HG02943 (cell line): ENCODE measurements at regions not wholly inside any gene's neighbourhood (a gene's known extent, or its start where the extent isn't known, plus 50 kb on each side); places are given as distances from the start of the nearest gene placed in this dataset.
"Not testable (repeated sequence)": the region's sequence is repeated elsewhere in the genome, so short reads cannot be mapped to it uniquely, and the experiment has no call there.

Source experiments
- ATAC-seq: cut with Tn5 transposase; IDR thresholded peaks from one replicate; pipeline ENCODE4 v1.9.1; 2021; ENCODE audit warnings: mild to moderate bottlenecking, low read depth, moderate library complexity; ENCODE audit not compliant: unreplicated experiment

DNA sequence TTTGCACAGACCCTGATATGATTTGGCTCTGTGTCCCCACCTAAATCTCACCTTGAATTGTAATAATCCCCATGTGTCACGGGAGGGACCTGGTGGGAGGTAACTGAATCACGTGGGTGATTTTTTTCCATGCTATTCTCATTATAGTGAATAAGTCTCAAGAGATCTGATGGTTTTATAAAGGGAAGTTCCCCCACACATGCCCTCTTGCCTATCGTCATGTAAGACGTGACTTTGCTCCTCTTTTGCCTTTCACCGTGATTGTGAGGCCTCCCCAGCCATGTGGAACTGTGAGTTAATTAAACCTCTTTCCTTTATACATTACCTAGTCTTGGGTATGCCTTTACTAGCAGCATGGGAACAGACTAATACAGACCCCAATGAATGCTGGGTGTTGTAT lies 347.4 kb downstream of the TUSC7 start:
- not testable (repeated sequence) for ATAC-seq

DNA sequence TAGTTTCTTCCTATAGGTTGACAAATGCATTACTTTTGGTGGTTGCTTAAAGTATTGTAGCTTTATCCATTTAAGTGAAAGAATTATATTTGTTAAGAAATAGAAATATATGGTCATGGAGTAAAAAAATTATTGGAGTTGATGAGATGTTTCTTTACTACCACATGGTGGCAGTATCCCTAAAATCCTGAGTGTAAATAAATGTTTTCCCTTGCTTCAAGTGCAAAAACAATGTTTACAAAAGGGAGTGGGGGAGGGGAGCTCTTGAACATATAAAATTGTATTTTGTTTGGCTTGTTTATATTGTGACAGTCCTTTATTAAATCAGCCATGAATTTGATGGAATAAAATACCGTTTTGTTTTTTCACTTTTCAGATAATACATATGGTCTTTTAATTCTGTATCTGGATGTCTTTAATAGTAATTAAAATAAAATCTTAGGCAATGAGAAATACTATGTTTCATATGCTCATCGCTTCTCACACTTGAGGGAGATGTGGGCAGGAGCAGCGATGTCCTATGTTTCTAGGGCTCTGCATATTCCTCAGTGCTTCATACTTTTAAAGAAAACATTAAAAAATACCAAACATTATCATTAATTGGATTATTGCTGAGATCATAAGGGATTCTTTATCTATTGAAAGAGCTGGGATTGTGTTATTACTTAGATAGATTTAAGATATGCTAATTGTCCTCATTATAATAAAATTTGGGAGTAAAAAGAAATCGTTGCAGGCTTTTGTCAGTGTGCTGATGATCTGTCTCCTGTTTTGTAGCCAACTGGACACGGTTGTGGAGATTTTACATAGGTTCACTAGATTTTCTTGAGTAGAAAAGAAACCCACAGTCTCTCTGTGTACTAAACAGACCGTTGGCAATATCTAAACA lies 349.7 kb downstream of the TUSC7 start:
- no peak for ATAC-seq

DNA sequence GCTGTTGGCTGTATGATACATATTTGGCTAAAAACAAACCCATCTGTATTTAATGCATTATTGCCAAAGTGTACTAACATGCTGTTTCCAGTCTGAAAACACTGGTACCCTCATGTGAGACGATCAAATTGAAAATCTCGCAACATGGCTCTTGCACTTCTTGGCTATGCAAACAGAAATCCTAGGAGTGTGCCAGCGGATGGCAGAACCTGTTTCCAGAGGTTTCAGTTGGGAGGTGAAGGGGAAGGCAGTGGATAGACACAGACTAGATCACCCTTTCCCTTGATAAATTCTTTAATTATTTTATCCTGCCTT lies 350.3 kb downstream of the TUSC7 start:
- ATAC-seq = no peak

DNA sequence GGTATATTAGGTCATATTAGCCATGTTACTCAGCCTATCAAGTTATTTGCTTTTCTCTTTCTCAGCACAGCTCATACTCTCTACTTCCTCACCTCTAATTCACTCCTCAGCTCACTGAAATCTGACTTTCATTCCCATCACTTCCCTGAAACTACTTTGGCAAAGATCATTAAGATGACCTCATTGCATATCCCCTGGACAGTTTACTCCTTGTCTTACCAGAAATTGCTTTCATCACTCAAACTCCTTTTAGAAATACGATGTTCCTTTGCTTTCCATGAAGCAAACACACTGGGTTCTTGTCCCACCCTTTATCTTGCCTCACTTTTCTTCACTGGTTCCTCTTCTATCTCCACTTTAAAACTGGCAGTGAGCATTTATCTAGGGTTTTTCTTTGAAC lies 354.4 kb downstream of the TUSC7 start:
- no peak for ATAC-seq

DNA sequence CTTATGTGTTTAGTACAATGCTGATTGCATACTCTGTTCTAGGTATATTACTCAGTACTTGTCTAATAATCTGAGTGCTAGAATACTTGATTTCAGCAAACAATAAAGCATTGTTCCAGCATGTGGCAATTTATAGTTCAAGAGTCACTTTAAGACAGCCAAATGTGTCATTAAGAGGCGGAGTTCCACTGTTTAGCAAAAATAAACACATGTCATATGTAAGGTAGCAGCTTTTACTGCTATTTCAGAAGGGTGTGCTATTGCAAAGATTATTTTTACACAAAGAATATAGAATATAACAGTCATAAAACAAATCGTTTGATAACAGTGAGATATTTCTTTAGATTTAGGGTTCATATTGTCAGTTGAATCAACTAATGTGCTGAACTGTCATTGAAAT lies 358.7 kb downstream of the TUSC7 start:
- ATAC-seq = no peak

DNA sequence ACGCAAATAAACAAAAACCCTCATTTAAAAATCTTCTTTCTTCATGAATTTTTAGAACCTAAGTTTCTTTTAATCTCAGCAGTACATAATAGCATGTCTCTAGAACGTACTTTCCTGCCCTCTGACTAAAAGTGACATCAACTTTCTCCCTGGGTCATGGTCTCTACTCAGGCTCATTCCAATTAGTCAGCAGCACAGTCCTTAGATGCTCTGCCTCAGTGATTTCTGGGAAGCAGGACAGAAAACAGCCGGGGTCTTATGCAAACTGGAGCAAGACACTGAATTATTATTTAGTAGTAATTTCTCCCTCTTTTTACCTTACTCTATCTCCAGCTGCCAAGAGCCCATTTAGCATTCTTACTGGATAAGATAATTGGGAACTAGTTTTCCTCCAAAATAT lies 365.2 kb downstream of the TUSC7 start:
- no peak for ATAC-seq

DNA sequence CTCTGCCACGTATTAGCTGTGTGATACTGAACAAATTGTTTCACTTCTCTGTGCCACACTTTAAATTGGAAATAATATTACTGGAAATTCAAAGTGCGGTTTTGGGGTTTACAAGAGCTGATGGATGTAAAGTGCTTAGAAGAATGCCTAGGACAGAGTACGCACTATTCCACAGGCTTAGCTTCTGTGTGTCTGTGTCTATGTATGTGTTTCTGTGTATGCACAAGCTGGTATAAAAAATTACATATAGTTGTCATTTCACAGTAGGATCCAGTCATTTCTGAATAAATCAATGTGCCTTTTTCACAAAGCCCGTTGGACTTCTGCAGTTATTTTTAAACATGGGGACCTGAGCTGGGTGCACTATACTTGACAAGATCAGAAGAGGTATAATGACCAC lies 370.4 kb downstream of the TUSC7 start:
- no peak for ATAC-seq

DNA sequence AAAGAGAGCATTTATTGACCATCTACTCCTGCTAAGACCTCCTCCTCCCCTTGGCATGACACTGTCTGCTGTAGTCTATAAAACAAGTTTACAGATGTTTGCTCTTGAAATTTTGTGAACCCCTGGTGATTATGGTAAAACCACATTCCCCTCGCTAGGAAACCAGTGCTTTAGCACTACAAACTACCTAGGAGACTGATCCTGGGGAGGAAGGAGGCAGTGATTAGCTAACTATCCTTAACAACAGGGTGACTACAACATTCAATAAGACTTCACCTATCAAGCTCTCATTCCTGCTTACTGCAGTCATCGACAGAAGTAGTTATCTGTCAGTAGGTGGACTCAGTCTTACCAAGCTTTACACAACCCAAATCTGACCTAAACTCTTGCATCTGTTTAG lies 371.3 kb downstream of the TUSC7 start:
- no peak for ATAC-seq

DNA sequence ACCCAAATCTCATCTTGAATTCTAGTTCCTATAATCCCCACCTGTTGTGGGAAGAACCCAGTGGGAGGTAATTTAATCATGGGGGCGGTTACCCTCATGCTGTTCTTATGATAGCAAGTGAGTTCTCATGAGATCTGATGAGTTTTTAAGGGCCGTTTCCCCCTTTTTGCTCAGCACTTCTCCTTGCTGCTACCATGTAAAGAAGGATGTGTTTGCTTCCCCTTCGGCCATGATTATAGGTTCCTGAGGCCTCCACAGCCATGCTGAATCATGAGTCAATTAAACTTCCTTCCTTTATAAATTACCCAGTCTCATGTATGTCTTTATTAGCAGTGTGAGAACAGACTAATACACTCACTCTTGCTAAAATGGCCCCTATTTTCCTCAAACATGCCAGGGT lies 374.7 kb downstream of the TUSC7 start:
- no peak for ATAC-seq

DNA sequence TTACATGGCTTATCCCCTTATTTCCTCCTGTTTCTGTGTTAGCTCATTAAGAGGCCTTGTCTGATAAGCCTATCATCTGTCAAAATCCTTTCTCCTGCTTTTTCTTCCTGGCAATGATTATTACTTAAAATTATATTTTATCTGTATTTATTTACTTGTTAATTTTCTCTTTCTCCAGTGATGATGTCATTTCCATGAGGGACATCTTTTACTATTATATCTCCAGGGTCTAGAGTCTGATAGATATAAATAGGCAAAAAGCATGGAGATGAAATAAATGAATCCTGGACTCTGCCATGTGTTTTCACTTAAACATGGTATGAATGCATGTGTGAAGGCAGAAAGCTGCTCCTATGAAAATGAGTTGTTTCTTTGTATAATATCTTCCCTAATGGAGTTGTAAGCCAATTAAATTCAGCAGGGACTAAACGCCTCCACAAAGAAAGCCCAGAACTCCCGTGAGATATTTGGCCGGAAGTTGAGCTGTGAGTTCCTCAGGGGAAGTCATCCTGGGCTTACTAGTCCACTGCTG lies 375.2 kb downstream of the TUSC7 start:
- no peak for ATAC-seq

DNA sequence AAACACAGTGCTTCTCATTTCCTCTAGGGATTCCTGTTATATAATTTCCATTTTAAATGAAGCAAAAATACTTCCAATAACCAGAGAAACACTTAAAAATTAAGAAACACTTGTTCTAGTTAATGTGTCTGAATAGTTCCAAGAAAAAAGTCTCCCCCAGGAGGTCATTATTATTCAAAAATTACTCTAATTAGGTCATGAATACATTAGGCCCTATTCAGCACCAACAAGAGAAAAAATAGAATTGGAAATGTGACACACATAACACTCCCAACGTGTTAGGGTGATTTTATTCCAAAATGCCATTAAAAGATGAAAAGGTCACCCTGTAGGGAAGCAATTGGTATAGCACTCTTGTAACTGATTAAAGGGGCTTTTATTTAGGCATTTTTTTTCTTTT lies 382.1 kb downstream of the TUSC7 start:
- ATAC-seq = no peak

DNA sequence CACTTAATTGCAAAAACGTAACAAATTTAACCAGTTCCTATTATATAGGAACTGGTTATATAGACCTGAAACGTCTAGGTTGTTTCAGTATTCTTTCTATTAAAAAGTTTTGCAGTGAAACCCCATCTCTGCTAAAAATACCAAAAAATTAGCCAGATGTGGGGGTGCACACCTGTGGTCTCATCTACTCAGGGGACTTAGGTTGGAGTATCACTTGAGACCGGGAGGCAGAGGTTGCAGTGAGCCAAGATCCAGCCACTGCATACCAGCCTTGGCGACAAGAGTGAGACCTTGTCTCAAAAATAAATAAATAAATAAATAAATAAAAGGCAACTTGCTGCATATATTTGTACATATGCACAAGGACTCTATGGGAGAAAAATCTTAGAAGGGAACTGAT lies 387.0 kb downstream of the TUSC7 start:
- no peak for ATAC-seq

DNA sequence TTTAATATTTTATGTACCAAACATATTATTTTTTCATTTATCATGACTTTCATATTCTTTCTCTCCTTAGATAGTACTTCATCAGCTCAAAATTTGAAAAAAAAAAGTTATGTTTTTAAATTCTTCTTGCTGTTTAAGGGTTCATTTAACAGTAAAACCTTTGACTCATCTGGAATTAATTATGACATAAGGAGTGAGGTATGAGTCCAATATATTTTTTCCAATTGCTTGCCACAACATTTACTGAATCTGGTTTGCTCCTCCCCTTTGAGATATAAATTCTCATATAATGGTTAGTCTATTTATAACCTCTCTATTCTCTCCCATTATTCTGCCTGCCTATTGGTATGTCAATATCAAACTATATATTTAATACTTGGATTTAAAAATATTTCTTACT lies 387.8 kb downstream of the TUSC7 start:
- no peak for ATAC-seq

DNA sequence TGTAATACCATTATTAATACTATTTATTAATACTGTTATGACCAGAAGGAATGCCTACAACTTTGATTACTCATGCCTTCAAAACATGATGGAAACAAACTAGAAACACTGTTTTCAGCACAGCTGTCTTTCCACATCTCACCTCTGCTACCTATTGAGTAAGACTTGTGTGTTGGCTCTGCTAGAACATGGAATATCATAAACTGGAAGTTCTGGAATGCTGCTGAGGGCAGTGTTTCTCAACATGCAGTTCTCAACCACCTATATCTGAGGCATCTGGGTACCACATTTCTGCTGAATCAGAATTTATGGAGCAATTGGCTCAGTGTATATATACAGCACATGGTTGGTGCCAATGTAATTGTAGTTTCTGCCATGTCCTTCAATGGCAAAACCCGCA lies 392.1 kb downstream of the TUSC7 start:
- ATAC-seq = no peak

DNA sequence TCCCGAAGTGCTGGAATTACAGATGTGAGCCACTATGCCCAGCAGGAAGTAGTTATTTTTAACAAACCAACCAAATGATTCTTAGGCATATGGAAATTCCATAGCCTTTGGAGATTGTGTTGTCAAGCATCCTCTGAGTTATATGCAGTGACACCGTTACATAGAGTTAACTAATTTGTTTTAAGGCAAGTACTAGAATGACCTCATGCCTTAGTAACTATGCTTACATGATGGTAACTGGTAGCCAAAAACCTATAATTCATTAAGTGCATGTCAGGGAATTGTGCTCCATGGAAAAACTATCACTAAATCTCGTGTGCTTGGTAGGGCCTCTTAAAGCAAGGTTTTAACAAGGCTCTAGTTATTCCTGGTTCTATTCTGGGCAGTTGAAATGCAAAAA lies 392.8 kb downstream of the TUSC7 start:
- ATAC-seq = no peak

DNA sequence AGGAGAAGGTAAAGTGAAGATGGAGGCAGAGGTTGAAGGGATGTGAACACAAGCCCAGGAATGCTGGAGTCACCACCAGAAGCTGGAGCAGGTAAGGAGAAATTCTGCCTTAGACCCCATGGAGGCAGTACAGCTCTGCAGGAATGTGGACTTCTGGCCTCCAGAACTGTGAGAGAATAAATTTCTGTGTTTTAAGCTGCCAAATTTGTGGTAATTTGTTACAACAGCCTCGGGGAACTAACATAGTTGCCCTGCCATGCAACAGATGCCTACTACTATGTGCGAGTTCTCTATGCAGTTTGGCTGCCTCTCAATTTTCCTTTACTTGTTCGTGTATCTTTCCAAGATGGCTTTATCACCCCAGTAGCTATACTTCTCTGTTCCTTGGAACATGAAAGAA lies 394.1 kb downstream of the TUSC7 start:
- no peak for ATAC-seq

DNA sequence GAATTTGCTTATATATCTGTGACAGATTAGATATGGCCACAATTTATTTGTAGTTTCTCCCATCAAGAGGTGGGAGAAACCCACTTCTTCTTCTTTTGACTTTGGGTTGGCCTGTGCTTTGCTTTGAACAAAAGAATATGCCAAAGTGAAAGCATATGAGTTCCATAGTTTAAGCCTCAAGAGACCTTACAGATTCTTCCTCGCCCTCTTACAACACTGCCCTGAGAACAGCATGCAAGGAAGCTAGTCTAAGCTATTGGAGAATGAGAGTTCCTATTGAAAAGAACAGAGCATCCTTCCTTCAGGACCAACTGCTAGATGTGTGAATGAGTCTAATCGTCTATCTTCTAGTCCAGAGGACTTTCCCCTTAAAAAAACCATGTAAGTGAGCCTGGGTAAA lies 394.8 kb downstream of the TUSC7 start:
- ATAC-seq = no peak

DNA sequence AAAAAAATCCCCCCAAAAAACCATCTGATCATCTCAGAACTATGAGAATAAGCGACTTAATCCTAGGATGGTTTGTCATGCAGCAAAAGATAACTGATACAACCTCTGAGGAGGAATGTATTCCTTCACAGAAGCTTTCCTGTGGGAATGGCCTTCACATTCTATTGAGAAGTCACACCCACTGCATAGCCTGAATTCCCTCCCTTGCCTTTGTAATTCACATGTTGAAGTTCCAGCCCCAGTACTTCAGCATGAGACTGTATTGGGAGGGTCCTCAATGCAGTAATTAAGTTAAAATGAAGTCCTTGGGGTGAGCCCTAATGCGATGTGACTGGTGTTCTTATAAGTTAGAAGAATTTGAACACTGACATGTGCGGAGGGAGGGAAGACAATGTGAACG lies 395.2 kb downstream of the TUSC7 start:
- no peak for ATAC-seq

DNA sequence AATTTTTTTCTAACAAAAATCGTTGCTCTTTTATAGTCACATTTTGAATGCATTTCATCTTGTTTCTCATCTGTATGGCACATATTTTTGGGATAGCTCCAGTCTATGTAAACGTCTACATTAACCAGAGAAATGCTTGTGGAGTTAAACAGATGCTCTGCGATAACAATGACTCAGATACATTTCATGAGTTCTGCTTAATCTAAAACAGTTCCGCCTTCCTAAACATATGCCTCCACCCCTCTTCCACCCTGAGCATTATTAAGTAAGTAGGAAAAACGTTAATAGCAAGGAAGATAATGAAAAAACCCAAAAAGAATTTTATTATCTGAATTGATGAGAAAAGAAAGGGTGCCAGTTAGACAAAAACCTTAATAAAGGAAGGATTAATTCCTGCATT lies 396.1 kb downstream of the TUSC7 start:
- ATAC-seq = no peak

DNA sequence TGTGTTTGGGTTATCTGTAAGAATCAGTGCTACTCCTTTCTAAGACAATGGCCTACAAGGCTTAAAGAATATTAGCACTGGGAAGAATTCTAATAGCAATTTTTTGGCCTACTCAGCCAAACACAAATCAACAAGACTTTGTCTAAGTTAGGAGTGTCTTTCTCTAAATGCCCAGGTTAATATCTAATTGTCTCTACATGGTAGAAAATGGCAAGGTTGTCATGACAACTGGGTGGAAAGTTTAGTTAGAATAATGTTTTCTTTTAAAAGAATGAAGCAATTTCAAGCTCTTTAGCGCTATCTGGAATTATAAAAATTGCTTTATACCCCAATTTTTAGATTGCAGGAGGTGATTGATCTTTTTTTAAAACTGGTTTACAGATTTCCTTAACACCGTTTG lies 396.8 kb downstream of the TUSC7 start:
- no peak for ATAC-seq

DNA sequence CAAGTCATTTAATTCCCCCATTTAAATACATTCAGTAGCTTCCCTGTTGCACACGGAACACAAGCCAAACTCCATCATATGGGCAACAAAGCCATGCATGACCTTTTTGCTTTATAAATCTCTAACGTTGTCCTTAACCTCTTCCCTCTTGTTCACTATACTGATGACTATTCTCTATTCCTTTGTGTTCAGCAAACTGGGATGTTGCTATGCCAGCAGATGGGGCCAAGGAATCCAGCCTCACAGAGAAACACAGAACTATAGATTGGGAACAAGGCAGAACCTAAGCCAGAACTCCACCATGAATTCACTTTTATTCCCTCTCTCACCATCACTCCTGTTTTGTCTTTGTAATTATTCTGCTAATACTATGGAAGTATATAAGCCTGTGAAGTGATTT lies 398.4 kb downstream of the TUSC7 start:
- ATAC-seq = no peak

DNA sequence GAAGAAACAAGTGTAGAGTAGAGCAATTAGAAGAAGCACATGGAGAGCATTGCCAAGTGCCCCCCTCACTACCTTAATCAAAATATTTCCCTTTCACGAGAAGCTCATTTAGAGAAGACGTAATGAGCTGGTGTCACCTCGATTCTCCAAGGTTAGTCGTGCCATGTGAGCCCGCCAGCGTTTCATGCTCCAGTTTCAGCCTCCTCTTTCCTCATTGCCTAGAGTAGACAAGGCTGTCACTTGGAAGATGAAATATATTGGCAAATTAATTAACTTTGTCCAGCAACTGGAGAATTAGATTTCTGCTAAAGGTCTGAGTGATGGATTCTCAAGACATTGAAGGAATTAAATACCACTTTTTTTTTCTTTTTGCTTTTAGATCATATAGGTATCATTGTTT lies 399.6 kb downstream of the TUSC7 start:
- no peak for ATAC-seq
